SK-N-MC (cell line): ENCODE measurements at regions not wholly inside any gene's neighbourhood (a gene's known extent, or its start where the extent isn't known, plus 50 kb on each side); places are given as distances from the start of the nearest gene placed in this dataset.

Source experiments
- EZH2 ChIP-seq: fragments of 200-600 bp; sonication (generic); IDR thresholded peaks from one replicate; pipeline ENCODE4 v1.6.1; 2017; ENCODE audit warnings: antibody characterized with exemption
- POLR2AphosphoS5 ChIP-seq: IDR thresholded peaks from 2 replicates; pipeline ENCODE4 v1.6.1; 2012; ENCODE audit warnings: mild to moderate bottlenecking, low read depth, low read length, borderline replicate concordance

DNA sequence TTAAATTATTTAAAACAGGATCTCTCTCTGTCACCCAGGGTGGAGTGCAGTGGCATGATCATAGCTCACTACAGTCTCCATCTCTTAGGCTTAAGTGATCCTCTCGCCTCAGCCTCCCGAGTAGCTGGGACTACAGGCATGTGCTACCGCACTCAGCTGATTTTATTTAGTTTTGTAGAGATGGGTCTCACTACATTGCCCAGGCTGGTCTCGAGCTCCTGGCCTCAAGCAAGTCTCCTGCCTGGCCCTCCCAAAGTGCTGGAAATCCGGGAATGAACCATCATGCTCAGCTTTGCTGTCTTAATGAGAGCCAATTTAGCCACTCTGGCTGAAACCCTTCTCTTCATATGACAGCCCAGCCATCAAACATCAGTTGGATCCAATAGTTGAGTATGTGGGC, 53.3 kb upstream of the NRP1 start:
- no peak for TF ChIP-seq POLR2AphosphoS5
- no peak for TF ChIP-seq EZH2
